Stimulated activated CD4-positive, alpha-beta T cell treated with anti-CD3 and anti-CD28 coated beads, TNF-alpha, amount 100 ng/mL, for 24 hours (primary cell): ENCODE measurements at regions not wholly inside any gene's neighbourhood (a gene's known extent, or its start where the extent isn't known, plus 50 kb on each side); places are given as distances from the start of the nearest gene placed in this dataset.

ENCODE experiments used
- DNase-seq, 3 experiments: peaks; one replicate each; pipeline ENCODE4 v3.0.0-alpha.2; 2020; ENCODE audit warnings: low read depth in 3 of 3

DNA sequence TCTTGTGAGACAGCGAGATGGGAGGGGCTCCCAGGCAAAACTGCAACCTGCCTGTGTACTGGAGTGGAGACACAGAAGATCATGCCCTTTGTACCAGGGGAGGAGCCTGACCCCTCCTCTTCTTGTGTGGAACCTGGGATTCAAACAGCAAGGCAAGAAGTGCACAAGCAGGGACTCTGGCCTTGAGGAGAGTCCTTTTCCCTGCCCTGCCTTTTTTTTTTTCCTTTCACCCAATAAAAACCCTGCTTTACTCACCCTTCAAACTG is 251.8 kb upstream of the OPRM1 start:
- DNase-seq = no peak

DNA sequence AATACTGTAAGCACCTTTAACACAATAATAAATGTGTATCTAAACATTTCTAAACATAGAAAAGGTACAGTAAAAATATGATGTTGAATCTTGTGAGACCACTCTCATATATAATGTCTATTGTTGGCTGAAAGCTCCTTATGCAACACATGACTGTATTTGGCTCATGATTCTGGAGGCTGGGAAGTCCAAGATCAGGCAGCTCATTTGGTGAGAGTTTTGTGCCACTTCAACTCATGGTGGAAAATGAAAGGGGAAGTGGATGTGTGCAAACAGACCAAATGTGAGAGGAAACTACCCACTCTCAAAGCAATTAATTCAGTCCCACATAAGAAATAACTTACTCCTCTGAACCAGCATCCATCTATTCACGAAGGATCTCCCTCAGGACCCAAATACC is 257.7 kb upstream of the OPRM1 start:
- no peak for DNase-seq

GRCh38 chr6:153780011-153780410 is 259.0 kb upstream of the OPRM1 start:
- no peak for DNase-seq

- DNase-seq = no peak
These were observed 260.8 kb upstream of the OPRM1 start for GRCh38 chr6:153778216-153778615.

GRCh38 chr6:153771577-153771976 is 267.5 kb upstream of the OPRM1 start:
- no peak for DNase-seq

DNA sequence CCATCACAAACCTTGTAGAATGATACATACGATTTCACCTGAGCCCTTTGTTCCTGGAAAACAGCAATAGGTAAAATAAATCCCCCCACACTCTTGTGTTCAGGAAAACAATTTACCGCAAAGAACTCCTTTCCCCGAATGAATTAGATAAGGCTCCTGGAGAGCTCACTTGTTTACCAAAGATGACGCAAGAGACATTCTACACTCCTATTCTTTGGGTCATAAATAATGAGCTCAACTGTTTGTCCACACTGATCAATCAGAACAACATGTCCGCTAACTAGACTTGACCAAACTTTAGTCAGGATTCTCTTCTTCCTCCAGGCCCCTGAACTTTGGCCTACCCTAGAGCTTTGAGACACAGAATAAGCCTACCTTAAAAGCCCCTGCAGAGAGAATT is 271.9 kb upstream of the OPRM1 start:
- DNase-seq = no peak

DNA sequence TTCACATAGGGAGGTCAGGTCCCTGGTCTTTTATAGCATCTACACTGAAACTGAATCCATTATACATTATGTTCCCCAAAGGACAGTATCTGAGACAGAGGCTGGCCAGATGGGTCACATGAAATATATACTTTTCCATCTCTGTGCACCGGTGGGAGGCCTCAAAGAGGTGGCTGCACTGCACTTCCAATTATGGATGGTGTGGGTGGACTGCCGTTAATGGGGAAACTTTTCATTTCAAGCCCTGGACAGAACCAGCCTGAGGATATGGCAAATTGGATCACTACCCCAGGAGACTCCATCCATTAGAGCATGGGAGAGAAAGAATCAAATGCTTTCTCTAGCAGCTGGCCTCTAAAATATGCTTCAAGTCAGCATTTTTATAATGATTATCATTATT is 280.5 kb upstream of the OPRM1 start:
- DNase-seq = no peak

GRCh38 chr6:153735761-153736160 is 303.3 kb upstream of the OPRM1 start:
- DNase-seq = no peak

DNA sequence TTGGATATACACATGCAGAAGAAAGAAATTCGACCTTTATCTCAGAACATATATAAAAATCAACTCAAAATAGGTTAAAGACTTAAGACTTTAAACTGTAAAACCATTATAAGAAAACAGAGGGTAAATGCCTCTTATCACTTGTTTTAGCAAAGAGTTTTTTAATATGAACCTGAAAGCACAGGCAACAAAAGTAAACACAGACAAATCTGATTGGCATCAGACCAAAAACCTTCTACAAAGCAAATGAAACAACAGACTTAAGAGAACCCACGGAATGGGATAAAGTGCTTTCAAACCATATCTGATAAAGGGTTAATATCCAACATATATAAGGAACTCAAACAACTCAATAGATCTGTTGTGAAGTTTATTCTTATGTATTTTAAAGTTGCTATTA is 309.9 kb upstream of the OPRM1 start:
- no peak for DNase-seq

- DNase-seq = no peak
These were observed 311.2 kb upstream of the OPRM1 start for GRCh38 chr6:153727885-153728284.

GRCh38 chr6:153725456-153725855 is 313.6 kb upstream of the OPRM1 start:
- DNase-seq = no peak

DNA sequence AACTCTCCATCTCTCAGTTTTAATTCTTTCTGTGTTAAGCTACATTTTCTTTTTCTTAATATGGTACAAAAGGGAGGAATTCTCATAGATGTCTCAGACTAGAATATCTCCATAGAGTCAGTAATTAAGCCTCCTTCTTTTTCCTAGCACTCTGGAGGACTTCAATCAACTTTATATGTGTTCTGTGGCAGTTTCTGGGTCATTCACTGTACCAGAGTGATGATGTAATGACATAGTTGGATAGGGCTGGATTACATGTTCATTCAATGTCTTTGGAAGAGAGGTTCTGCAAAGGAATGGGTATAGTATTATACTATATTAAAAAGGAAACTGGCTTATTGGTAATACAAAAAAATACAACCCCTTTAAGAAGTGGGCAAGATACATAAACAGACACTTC is 318.3 kb upstream of the OPRM1 start:
- no peak for DNase-seq

DNA sequence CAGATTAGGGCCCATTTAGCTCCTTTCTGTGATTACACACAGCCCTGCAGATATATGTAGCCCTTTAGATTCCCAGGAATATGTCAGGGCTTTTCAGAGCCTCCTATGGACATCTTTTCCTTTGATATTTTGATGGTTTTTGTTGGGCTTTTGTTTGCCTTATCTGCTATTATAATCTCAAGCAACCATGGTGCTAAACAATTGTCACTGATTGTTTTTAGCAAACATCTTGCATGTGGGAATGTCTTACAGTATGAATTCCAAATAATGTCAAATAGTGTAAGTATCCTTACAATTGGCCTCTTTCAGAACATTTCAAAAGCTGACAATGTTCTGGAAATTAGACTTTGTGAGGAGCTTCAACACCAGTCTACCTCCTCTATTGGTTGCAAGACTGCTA is 333.6 kb upstream of the OPRM1 start:
- DNase-seq = no peak

GRCh38 chr6:153702671-153703070 is 336.4 kb upstream of the OPRM1 start:
- no peak for DNase-seq

- DNase-seq = no peak
These were observed 340.4 kb upstream of the OPRM1 start for GRCh38 chr6:153698637-153699036.

DNA sequence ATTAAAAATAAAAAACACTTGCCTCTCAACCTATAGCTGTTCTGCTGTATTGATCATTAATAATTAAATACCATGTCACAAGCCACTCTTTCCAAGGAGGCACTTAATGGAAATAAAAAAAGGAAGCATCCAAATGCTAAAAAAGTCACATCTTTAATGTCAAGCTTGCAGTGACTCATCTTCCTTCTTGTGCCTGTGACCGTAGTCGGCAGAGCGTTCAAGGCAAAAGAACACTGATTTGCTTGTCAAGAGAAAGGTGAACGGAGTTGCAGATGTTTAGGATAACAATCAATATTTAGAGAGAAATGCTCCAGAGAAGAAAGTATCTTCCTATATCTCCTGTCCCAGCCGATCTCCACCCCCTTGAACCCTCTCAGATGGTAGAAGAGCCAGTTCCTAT is 341.0 kb upstream of the OPRM1 start:
- no peak for DNase-seq

GRCh38 chr6:153677522-153677921 is 361.5 kb upstream of the OPRM1 start:
- DNase-seq = no peak

DNA sequence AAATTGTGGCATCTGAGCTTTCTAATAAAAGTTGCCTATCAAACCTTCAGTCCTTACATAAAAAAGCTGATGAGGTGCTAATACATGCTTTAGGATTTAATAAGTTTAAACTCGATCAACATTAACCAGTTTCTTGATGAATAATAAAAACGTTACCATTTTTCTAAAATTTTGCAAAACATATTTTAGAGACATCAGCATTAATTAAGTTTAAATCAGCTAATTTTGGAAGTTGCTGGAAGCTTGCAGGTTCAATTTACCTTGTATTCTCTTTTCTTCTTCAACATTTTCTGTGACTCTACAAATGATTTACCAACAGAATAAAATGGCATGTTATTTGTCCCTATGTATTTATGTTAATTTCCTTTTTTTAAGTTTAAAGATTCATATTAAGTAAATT is 365.3 kb upstream of the OPRM1 start:
- no peak for DNase-seq

GRCh38 chr6:153673225-153673624 is 365.8 kb upstream of the OPRM1 start:
- DNase-seq = no peak

GRCh38 chr6:153670403-153671026 is 368.5 kb upstream of the OPRM1 start:
- no peak for DNase-seq

GRCh38 chr6:153668758-153669157 is 370.3 kb upstream of the OPRM1 start:
- DNase-seq = no peak

DNA sequence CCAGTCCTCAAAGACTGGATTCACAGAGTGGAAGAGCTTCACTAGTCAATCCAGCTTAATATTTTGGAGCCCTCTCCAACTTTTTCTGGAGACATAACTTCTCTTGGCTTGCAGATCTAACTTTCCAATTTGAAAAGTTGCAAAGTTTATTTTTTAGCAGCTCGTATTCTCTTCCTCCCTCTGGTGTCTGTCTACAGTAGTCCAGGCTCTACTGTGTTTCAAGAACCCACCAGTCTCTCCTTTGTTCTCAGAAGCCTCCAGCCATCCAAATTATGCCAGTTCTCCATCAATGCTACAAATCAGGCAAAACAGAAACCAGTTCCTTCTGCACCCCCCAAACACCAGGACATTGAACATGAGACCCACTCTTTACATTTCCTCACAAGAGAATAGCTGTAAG is 376.1 kb upstream of the OPRM1 start:
- DNase-seq = no peak

- no peak for DNase-seq
These were observed 393.7 kb upstream of the OPRM1 start for GRCh38 chr6:153645326-153645725.

DNA sequence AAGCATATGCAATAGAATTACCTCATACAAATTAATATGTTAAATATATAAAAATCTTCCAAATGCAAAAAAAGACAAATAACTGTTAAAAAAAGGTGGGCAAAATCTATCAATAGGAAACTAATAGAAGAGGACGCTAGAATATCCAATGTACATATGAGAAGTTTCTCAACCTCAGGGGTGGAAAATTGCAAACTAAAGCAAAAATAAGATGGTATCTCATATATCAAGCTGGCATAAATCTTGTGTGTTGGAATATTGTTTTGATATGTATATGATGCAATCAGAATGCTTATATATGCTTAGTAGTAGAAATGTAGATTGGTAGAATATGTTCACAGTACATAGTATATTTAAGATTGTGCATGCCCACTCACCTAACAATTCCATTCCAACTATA is 395.0 kb upstream of the OPRM1 start:
- DNase-seq = no peak

DNA sequence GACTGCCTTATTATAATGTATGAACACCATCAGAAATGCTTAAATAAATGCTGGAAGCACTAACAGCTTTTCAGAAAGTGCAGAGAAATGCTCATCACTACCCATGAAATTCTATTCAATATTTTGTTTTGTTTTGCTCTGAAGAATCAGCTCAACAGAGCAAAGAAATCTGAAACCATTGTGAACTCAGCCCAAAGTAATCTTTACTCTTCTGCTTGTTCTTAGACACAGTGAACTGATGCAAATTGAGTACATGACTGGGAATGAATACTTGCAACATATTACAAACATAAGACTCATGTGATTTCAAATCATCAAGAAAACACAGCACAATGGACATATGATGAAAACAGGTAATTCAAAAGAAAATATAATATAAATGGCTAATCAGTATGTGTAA is 404.6 kb upstream of the OPRM1 start:
- no peak for DNase-seq
